ENCODE measurements at regions not wholly inside any gene's neighbourhood (a gene's known extent, or its start where the extent isn't known, plus 50 kb on each side); places are given as distances from the start of the nearest gene placed in this dataset.

- Histone ChIP-seq H4K8ac (ENCODE audit: extremely low read depth, insufficient read depth, low read length) (no peak overlapping the region), H3K27ac (ENCODE audit: low read depth, low read length) (no peak overlapping the region), H4K5ac (ENCODE audit: insufficient read length, low read depth, low read length) (no peak overlapping the region), H2BK20ac (ENCODE audit: low read length) (no peak overlapping the region), H3K9me3 (ENCODE audit: insufficient read depth in 2 of 2, low read depth in 1 of 2, low read length in 1 of 2) (no peaks in the 10 kb centered on the region), H3K14ac (ENCODE audit: insufficient read length) (no peak overlapping the region), H2AK5ac (ENCODE audit: low read depth, low read length) (no peak overlapping the region), H3K4me3 (ENCODE audit: extremely low read depth in 1 of 4, insufficient read depth in 2 of 4, low read depth in 3 of 4, low read length in 4 of 4) (no peak overlapping the region), H3K79me1 (ENCODE audit: low read depth, low read length) (peaks cover 4% of the 10 kb centered on the region; the same call in 1 of the 2 replicates), H2BK12ac (ENCODE audit: low read depth, low read length) (no peak overlapping the region), H3K36me3 (ENCODE audit: control insufficient read depth in 2 of 4, insufficient read depth in 4 of 4, low read length in 3 of 4) (no peaks in the 10 kb centered on the region), H3K23me2 (ENCODE audit: low read depth, low read length) (peaks cover 12% of the 10 kb centered on the region; the same call in 1 of the 2 replicates), H3K4me1 (replicated peaks in 1 of 4; ENCODE audit: control insufficient read depth in 3 of 4, insufficient read depth in 4 of 4, low read length in 3 of 4) (no peaks in the 10 kb centered on the region; a peak in 1 of 7 replicates), H3K79me2 (ENCODE audit: control insufficient read depth in 1 of 2, insufficient read depth in 2 of 2, low read length in 2 of 2) (no peaks in the 10 kb centered on the region), H4K91ac (replicated peaks; ENCODE audit: insufficient read length, low read length) (no peak overlapping the region), H3K23ac (ENCODE audit: insufficient read length) (no peak overlapping the region), H3K4ac (replicated peaks; ENCODE audit: insufficient read length, low read depth, low read length) (no peak overlapping the region), H3K56ac (replicated peaks; ENCODE audit: insufficient read length, low read depth, low read length) (no peak overlapping the region), H3K27me3 (replicated peaks in 1 of 4; ENCODE audit: control insufficient read depth in 3 of 4, extremely low read depth in 1 of 4, insufficient read depth in 3 of 4, low read length in 3 of 4) (no peaks in the 10 kb centered on the region; a peak in 1 of 7 replicates), H2BK120ac (replicated peaks; ENCODE audit: low read depth, low read length) (no peak overlapping the region), H2BK5ac (ENCODE audit: low read depth, low read length) (no peak overlapping the region), H3K9ac (replicated peaks in 1 of 4; ENCODE audit: extremely low read depth in 1 of 4, low read depth in 3 of 4, low read length in 3 of 4) (no peak overlapping the region), H2BK15ac (ENCODE audit: low read length) (no peak overlapping the region), H2AFZ (ENCODE audit: low read length) (no peak overlapping the region), H4K20me1 (replicated peaks in 1 of 2; ENCODE audit: control insufficient read depth in 1 of 2, insufficient read depth in 2 of 2, low read length in 2 of 2) (peaks cover 0 to 8% of the 10 kb centered on the region in 2 experiments), H3K18ac (ENCODE audit: extremely low read depth, low read length) (no peak overlapping the region), H3K4me2 (ENCODE audit: insufficient read depth in 1 of 2, low read depth in 2 of 2, low read length in 2 of 2) (no peak overlapping the region)
- TF ChIP-seq KDM1A (IDR thresholded peaks at IDR 0.05; ENCODE audit: borderline replicate concordance, low read length) (no peak), SUZ12 (IDR thresholded peaks at IDR 0.05; ENCODE audit: low read length) (no peak), SP1 (IDR thresholded peaks at IDR 0.05; ENCODE audit: low read depth, low read length) (no peak), TBP (IDR thresholded peaks at IDR 0.05; ENCODE audit: low read depth, low read length) (no peak)
- ChIA-PET CTCF (ENCODE audit: partially characterized antibody) (interaction anchor here (0.6 to 13.1 kb wide), 8 partner anchors 8 to 449 kb away, joined by 3 to 150 read pairs (median 8); no protein-coding TSS in a partner anchor), POLR2A (ENCODE audit: partially characterized antibody) (no interaction called here)
- DNase-seq (ENCODE audit: low read depth in 1 of 2, low spot score in 2 of 2) (no peak), FAIRE-seq (no peak)
- WGBS, 2 experiments (ENCODE audit: extremely low coverage in 1 of 2, insufficient coverage in 1 of 2, insufficient read length in 1 of 2, insufficient replicate concordance in 2 of 2, low coverage in 1 of 2, low lambda C conversion rate in 2 of 2, missing lambda C conversion rate in 1 of 2) = 90% methylated on average over 4 of the region's 4 CpGs; no CpG with 5 or more reads in 1 of the 2 experiments
These were observed 254.6 kb downstream of the LOXHD1 start for GRCh38 chr18:46402396-46402795.

Data from H1 (cell line).